ENCODE measurements at regions not wholly inside any gene's neighbourhood (a gene's known extent, or its start where the extent isn't known, plus 50 kb on each side); places are given as distances from the start of the nearest gene placed in this dataset.
A peak's percentile ranks its signal among the peaks of the same experiment; 100 is the strongest.

GRCh38 chr6:16974704-16975359 is 127.0 kb upstream of the STMND1 start:
- no peak for DNase-seq

GRCh38 chr6:16974387-16974673 is 127.5 kb upstream of the STMND1 start:
- DNase-seq, result no peak

- no peak for DNase-seq
Observed at GRCh38 chr6:16973545-16974386, 128.1 kb upstream of the STMND1 start.

GRCh38 chr6:16973051-16973450 is 128.8 kb upstream of the STMND1 start:
- DNase-seq, result no peak

GRCh38 chr6:16972535-16972934 is 129.3 kb upstream of the STMND1 start:
- no peak for DNase-seq

GRCh38 chr6:16969699-16970655 is 131.9 kb upstream of the STMND1 start:
- DNase-seq, result no peak

GRCh38 chr6:16968101-16968500 is 133.7 kb upstream of the STMND1 start:
- no peak for DNase-seq

- DNase-seq, result no peak
Observed at GRCh38 chr6:16967470-16967817, 134.4 kb upstream of the STMND1 start.

- DNase-seq, result no peak
Observed at GRCh38 chr6:16966791-16967469, 134.9 kb upstream of the STMND1 start.

GRCh38 chr6:16965689-16966088 is 136.2 kb upstream of the STMND1 start:
- no peak for DNase-seq

- DNase-seq, result peak; percentile 69
Observed at GRCh38 chr6:16964553-16965499, 137.0 kb upstream of the STMND1 start.

GRCh38 chr6:16961577-16961976 is 140.3 kb upstream of the STMND1 start:
- no peak for DNase-seq

- no peak for DNase-seq
Observed at GRCh38 chr6:16959789-16960188, 142.1 kb upstream of the STMND1 start.

GRCh38 chr6:16956361-16956760 is 145.5 kb upstream of the STMND1 start:
- DNase-seq, result no peak

- no peak for DNase-seq
Observed at GRCh38 chr6:16955899-16956298, 146.0 kb upstream of the STMND1 start.

- DNase-seq, result no peak
Observed at GRCh38 chr6:16953905-16954304, 147.9 kb upstream of the STMND1 start.

GRCh38 chr6:16953446-16953845 is 148.4 kb upstream of the STMND1 start:
- DNase-seq, result no peak

GRCh38 chr6:16950825-16951495 is 150.9 kb upstream of the STMND1 start:
- peak; percentile 9 for DNase-seq

GRCh38 chr6:16950302-16950701 is 151.5 kb upstream of the STMND1 start:
- DNase-seq, result peak; percentile 77

GRCh38 chr6:16949716-16950115 is 152.1 kb upstream of the STMND1 start:
- no peak for DNase-seq

- DNase-seq, result no peak
Observed at GRCh38 chr6:16948396-16948795, 153.5 kb upstream of the STMND1 start.

All from hematopoietic multipotent progenitor cell treated with erythropoietin and hydrocortisone succinate and interleukin-3 and kit ligand, for 8 days (in vitro differentiated cells).